ENCODE measurements at regions not wholly inside any gene's neighbourhood (a gene's known extent, or its start where the extent isn't known, plus 50 kb on each side); places are given as distances from the start of the nearest gene placed in this dataset.
"Not testable (repeated sequence)": the region's sequence is repeated elsewhere in the genome, so short reads cannot be mapped to it uniquely, and the experiment has no call there.

GRCh38 chr12:13924286-13924685 lies 57.1 kb downstream of the GRIN2B start:
- DNase-seq, result no peak

GRCh38 chr12:13918897-13919296 lies 62.5 kb downstream of the GRIN2B start:
- DNase-seq, result no peak

- no peak for DNase-seq
Measured at GRCh38 chr12:13915096-13915495, 66.3 kb downstream of the GRIN2B start.

- no peak for DNase-seq
Measured at GRCh38 chr12:13913371-13913770, 68.0 kb downstream of the GRIN2B start.

GRCh38 chr12:13911756-13912554 lies 69.4 kb downstream of the GRIN2B start:
- DNase-seq, result no peak

GRCh38 chr12:13905794-13906193 lies 75.6 kb downstream of the GRIN2B start:
- no peak for DNase-seq

GRCh38 chr12:13900718-13901117 lies 80.7 kb downstream of the GRIN2B start:
- DNase-seq, result no peak

- not testable (repeated sequence) for DNase-seq
Measured at GRCh38 chr12:13898387-13898786, 83.0 kb downstream of the GRIN2B start.

- DNase-seq, result no peak
Measured at GRCh38 chr12:13897811-13898210, 83.6 kb downstream of the GRIN2B start.

- DNase-seq, result no peak
Measured at GRCh38 chr12:13896063-13896626, 85.3 kb downstream of the GRIN2B start.

- DNase-seq, result no peak
Measured at GRCh38 chr12:13891902-13892301, 89.5 kb downstream of the GRIN2B start.

GRCh38 chr12:13890943-13891342 lies 90.5 kb downstream of the GRIN2B start:
- DNase-seq, result no peak

GRCh38 chr12:13887779-13888388 lies 93.5 kb downstream of the GRIN2B start:
- DNase-seq, result no peak

- no peak for DNase-seq
Measured at GRCh38 chr12:13882176-13882575, 99.2 kb downstream of the GRIN2B start.

GRCh38 chr12:13880613-13881012 lies 100.8 kb downstream of the GRIN2B start:
- no peak for DNase-seq

- DNase-seq, result no peak
Measured at GRCh38 chr12:13875744-13876143, 105.7 kb downstream of the GRIN2B start.

- no peak for DNase-seq
Measured at GRCh38 chr12:13870255-13870654, 111.1 kb downstream of the GRIN2B start.

- no peak for DNase-seq
Measured at GRCh38 chr12:13864081-13864673, 117.2 kb downstream of the GRIN2B start.

- DNase-seq, result no peak
Measured at GRCh38 chr12:13857750-13858149, 123.7 kb downstream of the GRIN2B start.

- DNase-seq, result no peak
Measured at GRCh38 chr12:13853471-13853870, 127.9 kb downstream of the GRIN2B start.

- no peak for DNase-seq
Measured at GRCh38 chr12:13851828-13852227, 129.6 kb downstream of the GRIN2B start.

GRCh38 chr12:13849456-13849855 lies 131.9 kb downstream of the GRIN2B start:
- DNase-seq, result no peak

- DNase-seq, result no peak
Measured at GRCh38 chr12:13843841-13844240, 137.6 kb downstream of the GRIN2B start.

- DNase-seq, result no peak
Measured at GRCh38 chr12:13841358-13841757, 140.0 kb downstream of the GRIN2B start.
